ENCODE measurements at regions not wholly inside any gene's neighbourhood (a gene's known extent, or its start where the extent isn't known, plus 50 kb on each side); places are given as distances from the start of the nearest gene placed in this dataset.

DNA sequence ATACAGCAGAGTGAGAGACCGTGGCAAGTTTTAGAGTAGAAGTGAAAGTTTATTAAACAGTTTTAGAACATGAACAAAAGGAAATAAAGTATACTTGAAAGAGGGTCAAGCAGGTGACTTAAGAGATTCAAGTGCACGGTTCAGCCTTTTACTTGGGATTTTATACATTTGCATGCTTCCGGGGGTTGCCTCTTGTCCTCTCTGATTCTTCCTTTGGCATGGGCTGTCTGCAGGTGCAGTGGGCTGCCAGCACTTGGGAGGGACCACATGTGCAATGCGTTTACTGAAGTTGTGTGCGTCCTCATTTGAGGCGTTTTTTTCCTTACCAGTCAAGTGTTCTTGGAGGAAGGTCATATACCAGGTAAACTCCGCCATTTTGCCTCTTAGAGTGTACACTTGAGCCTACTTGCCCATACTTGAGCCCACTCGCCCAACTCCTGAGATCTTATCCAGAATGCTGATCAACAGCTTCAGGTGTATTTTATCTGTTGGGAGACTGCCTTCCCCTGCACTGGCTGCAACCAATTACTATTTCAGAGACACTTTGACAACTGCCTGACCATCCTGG lies 195.2 kb downstream of the IRX5 start:
- TF ChIP-seq, protein P1, sequence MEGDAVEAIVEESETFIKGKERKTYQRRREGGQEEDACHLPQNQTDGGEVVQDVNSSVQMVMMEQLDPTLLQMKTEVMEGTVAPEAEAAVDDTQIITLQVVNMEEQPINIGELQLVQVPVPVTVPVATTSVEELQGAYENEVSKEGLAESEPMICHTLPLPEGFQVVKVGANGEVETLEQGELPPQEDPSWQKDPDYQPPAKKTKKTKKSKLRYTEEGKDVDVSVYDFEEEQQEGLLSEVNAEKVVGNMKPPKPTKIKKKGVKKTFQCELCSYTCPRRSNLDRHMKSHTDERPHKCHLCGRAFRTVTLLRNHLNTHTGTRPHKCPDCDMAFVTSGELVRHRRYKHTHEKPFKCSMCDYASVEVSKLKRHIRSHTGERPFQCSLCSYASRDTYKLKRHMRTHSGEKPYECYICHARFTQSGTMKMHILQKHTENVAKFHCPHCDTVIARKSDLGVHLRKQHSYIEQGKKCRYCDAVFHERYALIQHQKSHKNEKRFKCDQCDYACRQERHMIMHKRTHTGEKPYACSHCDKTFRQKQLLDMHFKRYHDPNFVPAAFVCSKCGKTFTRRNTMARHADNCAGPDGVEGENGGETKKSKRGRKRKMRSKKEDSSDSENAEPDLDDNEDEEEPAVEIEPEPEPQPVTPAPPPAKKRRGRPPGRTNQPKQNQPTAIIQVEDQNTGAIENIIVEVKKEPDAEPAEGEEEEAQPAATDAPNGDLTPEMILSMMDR (IDR thresholded peaks at IDR 0.05), result no peak
- WGBS (ENCODE audit: insufficient coverage), result 86% methylated on average over 8 of the region's 8 CpGs
- ATAC-seq (no peak), DNase-seq (no peak)
- Histone ChIP-seq H3K27me3 (ENCODE audit: control insufficient read depth, insufficient read depth, low read length) (no peaks in the 10 kb centered on the region), H3K27ac (ENCODE audit: low read length) (no peak overlapping the region), H3K4me1 (ENCODE audit: control insufficient read depth, insufficient read depth, low read length) (no peaks in the 10 kb centered on the region), H3K4me3 (ENCODE audit: low read length) (no peak overlapping the region), H3K9me3 (ENCODE audit: control insufficient read depth, insufficient read depth, low read length) (peaks cover 2% of the 10 kb centered on the region), H3K36me3 (ENCODE audit: control insufficient read depth, insufficient read depth, low read length) (no peaks in the 10 kb centered on the region)
- Mint-ChIP-seq H3K27ac (no peak overlapping the region), H3K36me3 (no peaks in the 10 kb centered on the region), H3K4me3 (no peak overlapping the region), H3K27me3 (ENCODE audit: low read depth in 2 of 2) (peaks cover 6 to 8% of the 10 kb centered on the region in 2 donors), H3K9me3 (peaks cover 2 to 3% of the 10 kb centered on the region in 2 donors), H3K4me1 (no peaks in the 10 kb centered on the region)
- intact Hi-C loops (cut with micrococcal nuclease), result no loop called here

DNA sequence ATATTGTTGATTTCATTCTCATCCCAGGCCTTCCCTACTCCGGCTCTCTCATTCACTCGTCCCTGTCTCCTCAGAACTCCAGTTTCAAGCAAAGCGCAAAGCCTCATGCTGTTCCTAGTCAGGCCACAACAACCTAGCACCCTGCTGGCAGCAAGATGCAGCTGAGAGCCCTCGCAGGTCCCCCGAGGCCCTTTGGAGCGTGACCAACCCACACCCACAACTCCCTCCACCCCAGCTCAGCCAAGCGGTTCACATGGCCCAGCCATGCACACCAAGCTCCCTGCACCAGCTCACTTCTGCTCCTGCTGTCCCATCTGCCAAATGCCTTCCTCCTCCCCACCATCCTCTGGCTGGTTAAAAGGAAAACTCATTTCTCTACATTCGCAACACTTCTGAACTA lies 195.8 kb downstream of the IRX5 start:
- H3K36me3 Mint-ChIP-seq, result no peaks in the 10 kb centered on the region
- intact Hi-C loops (cut with micrococcal nuclease), result no loop called here
- TF ChIP-seq, protein P1 (IDR thresholded peaks at IDR 0.05), result no peak
- no peaks in the 10 kb centered on the region for H3K4me1 Mint-ChIP-seq
- Histone ChIP-seq H3K27me3 (ENCODE audit: control insufficient read depth, insufficient read depth, low read length) (no peaks in the 10 kb centered on the region), H3K27ac (ENCODE audit: low read length) (no peak overlapping the region), H3K4me1 (ENCODE audit: control insufficient read depth, insufficient read depth, low read length) (no peaks in the 10 kb centered on the region), H3K4me3 (ENCODE audit: low read length) (no peak overlapping the region), H3K9me3 (ENCODE audit: control insufficient read depth, insufficient read depth, low read length) (peaks cover 2% of the 10 kb centered on the region), H3K36me3 (ENCODE audit: control insufficient read depth, insufficient read depth, low read length) (no peaks in the 10 kb centered on the region)
- H3K4me3 Mint-ChIP-seq, result no peak overlapping the region
- no peak overlapping the region for H3K27ac Mint-ChIP-seq
- peaks cover 2 to 3% of the 10 kb centered on the region in 2 donors for H3K9me3 Mint-ChIP-seq
- H3K27me3 Mint-ChIP-seq (ENCODE audit: low read depth in 2 of 2), result peaks cover 6 to 8% of the 10 kb centered on the region in 2 donors
- ATAC-seq (no peak), DNase-seq (no peak)
- WGBS (ENCODE audit: insufficient coverage), result 61% methylated on average over 8 of the region's 8 CpGs

DNA sequence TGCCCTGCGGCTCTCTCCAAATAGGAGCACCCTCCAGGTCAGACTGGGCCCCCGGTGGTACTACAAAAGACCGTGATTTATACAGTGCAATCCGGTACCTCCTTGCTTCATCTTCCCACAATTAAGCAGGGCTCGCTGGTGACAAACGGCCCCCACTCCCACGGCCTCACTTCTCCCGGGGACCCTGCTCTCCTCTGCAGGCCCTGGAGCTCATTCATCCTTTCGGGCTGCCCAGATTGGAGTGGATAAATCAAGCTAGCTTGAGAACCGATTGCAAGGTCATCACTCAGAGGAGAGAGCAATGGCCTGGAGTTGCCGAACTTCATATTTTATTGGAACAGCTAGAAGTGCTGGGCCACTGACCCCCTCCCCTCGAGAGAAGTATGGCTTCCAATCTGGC lies 193.5 kb upstream of the IRX6 start:
- WGBS (ENCODE audit: insufficient coverage), result 82% methylated on average over 12 of the region's 12 CpGs

More for the DNA sequence above, 193.5 kb upstream of the IRX6 start:
- Mint-ChIP-seq H3K27ac (no peak overlapping the region), H3K9me3 (peaks cover 0 to 3% of the 10 kb centered on the region in 2 donors), H3K4me1 (no peaks in the 10 kb centered on the region), H3K27me3 (ENCODE audit: low read depth in 2 of 2) (peaks cover 0 to 4% of the 10 kb centered on the region in 2 donors), H3K4me3 (no peak overlapping the region), H3K36me3 (no peaks in the 10 kb centered on the region)
- TF ChIP-seq, protein P1 (IDR thresholded peaks at IDR 0.05), result no peak
- no peak overlapping the region for H3K4me3 ChIP-seq (ENCODE audit: low read length)
- no peak for DNase-seq
- no peaks in the 10 kb centered on the region for H3K36me3 ChIP-seq (ENCODE audit: control insufficient read depth, insufficient read depth, low read length)
- intact Hi-C loops (cut with micrococcal nuclease), result no loop called here
- ATAC-seq, result no peak
- no peak overlapping the region for H3K27ac ChIP-seq (ENCODE audit: low read length)
- no peaks in the 10 kb centered on the region for H3K9me3 ChIP-seq (ENCODE audit: control insufficient read depth, insufficient read depth, low read length)
- H3K4me1 ChIP-seq (ENCODE audit: control insufficient read depth, insufficient read depth, low read length), result no peaks in the 10 kb centered on the region
- no peaks in the 10 kb centered on the region for H3K27me3 ChIP-seq (ENCODE audit: control insufficient read depth, insufficient read depth, low read length)
